Lower lobe of right lung (tissue), 2 donors: ENCODE measurements at regions not wholly inside any gene's neighbourhood (a gene's known extent, or its start where the extent isn't known, plus 50 kb on each side); places are given as distances from the start of the nearest gene placed in this dataset.
A peak's percentile ranks its signal among the peaks of the same experiment; 100 is the strongest.

Source experiments
- ATAC-seq, 2 donors: fragments of 200-7000 bp; cut with Tn5 transposase; one replicate each; pipeline ENCODE4 v1.9.1; 2020 to 2022; ENCODE audit warnings: mild to moderate bottlenecking in 2 of 2, moderate library complexity in 2 of 2
- DNase-seq: peaks from one replicate; pipeline ENCODE4 v3.0.0-alpha.2; 2020
- H3K27ac ChIP-seq: fragments of 200-600 bp; one replicate; pipeline ENCODE4 v1.8.0; 2022
- H3K27me3 ChIP-seq: fragments of 200-600 bp; one replicate; pipeline ENCODE4 v1.8.0; 2022; ENCODE audit warnings: low read depth
- H3K36me3 ChIP-seq: fragments of 200-600 bp; one replicate; pipeline ENCODE4 v1.8.0; 2022; ENCODE audit warnings: mild to moderate bottlenecking
- H3K4me1 ChIP-seq: fragments of 200-600 bp; one replicate; pipeline ENCODE4 v1.8.0; 2022
- H3K4me3 ChIP-seq: fragments of 200-600 bp; one replicate; pipeline ENCODE4 v1.8.0; 2022; ENCODE audit warnings: mild to moderate bottlenecking
- H3K9me3 ChIP-seq: fragments of 200-600 bp; one replicate; pipeline ENCODE4 v1.8.0; 2022
- CTCF ChIP-seq: fragments of 200-600 bp; IDR thresholded peaks from one replicate; pipeline ENCODE4 v1.8.0; 2022; ENCODE audit warnings: antibody characterized with exemption, mild to moderate bottlenecking
- intact Hi-C: fragments of 100-400 bp; cut with DNase I; formaldehyde crosslinking; loops from one replicate; pipeline ENCODE4 v1.11.0; 2022
- donor health status: DM: no; HTN: yes; CAD: no; lungs with severe emphysema.

DNA sequence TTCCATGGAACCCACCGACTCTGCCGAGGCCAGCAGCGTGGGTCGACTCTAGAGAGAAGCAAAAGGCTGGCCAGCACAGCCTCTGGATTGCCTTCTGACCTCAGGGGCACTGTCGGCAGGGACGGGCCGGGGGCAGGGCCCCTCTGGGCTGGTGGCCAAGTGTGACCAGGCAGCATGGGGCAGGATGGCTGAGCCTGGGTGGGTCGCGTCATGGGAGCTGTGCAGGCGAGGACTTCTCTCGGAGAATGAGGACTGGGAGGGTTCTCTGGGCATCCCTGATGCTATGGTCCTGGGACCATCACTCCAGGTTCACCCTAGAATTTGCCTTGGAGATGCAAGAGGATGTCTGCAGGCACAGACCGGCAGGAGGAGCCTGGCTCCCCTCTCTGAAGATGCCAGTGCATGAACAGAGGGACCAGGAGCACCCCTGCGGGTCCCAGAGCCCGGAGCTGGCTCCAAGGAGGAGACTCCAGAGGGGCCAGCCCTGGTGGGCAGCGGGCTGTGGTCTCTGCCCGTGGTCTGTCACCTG lies 289.2 kb downstream of the NDUFA10 start:
- DNase-seq: no peak
- ATAC-seq: peak; percentile 9 to 11
- no peak for TF ChIP-seq CTCF

DNA sequence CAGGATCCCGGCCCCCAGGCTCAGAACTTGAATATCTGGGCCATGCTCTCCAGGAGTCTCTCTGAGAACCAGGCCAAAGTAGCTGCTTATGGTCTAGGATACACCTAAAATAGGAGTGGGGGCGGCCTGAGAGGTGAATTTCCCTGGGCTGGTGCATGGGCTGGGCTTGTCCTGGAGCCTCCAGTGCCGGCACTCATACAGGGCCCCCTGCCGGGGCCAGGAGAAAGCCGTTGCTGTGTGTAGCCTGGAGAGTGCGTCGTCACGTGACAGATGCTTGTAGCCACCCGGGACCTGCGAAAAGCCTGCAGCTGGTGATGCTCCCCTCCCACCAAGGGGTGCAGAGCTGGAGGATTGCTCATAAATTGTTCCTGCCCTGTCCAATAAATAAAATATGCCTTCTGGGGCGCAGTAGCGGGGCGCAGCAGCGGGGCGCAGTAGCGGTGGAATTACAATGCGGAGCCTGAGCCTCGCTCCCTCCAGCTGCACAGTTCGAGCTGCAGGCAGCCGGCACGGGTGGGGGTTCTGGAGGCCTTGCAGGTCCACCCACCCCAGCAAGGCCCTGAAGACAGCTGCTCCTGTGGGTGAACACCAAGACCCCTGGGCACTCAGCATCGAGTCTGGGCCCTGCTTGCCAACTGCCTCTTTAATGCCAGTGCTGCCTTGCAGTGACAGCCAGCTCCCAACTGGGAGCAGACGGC lies 289.9 kb downstream of the NDUFA10 start:
- H3K27ac ChIP-seq: no peak overlapping the region
- no peaks in the 10 kb centered on the region for H3K4me1 ChIP-seq
- no peaks in the 10 kb centered on the region for H3K9me3 ChIP-seq
- H3K36me3 ChIP-seq: no peaks in the 10 kb centered on the region
- no peak overlapping the region for H3K4me3 ChIP-seq
- H3K27me3 ChIP-seq: peaks cover 3% of the 10 kb centered on the region
- ATAC-seq (peak in 1 of 2 donors; percentile 26), DNase-seq (peak; percentile 29)
- intact Hi-C loops: no loop called here
- no peak for TF ChIP-seq CTCF

More for the DNA sequence above, 289.2 kb downstream of the NDUFA10 start:
- no peak overlapping the region for H3K4me3 ChIP-seq
- intact Hi-C loops: no loop called here
- no peaks in the 10 kb centered on the region for H3K4me1 ChIP-seq
- H3K36me3 ChIP-seq: no peaks in the 10 kb centered on the region
- no peak overlapping the region for H3K27ac ChIP-seq
- no peaks in the 10 kb centered on the region for H3K9me3 ChIP-seq
- H3K27me3 ChIP-seq: peaks cover 3% of the 10 kb centered on the region

DNA sequence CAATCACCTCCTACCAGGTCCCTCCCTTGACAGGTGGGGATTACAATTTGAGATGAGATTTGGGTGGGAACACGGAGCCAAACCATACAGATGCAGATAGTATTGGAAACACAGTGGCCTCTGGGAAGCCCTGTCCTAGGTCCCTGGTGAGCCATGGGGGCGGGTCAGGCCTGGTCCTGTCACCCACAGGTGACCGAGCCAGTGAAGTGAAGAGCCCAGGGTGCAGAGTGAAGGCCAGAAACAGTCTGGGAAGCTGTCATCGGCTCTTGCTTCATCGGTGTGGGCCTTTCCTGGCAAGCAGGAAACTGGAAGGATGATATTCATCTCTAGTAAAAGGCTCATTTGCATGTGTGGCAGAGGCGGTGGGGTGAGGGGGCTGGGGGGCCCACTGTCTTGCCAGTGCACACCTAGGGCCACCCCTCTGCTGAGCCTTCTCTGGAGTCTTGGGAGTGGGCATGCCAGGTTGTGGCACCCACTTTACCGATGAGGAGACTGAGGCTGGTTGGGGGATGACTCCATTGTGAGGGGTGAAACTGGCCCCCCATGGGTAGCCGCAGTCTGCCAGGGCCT lies 290.6 kb downstream of the NDUFA10 start:
- DNase-seq: no peak
- intact Hi-C loops: no loop called here

GRCh38 chr2:239732666-239733010 lies 292.5 kb downstream of the NDUFA10 start:
- DNase-seq (no peak), ATAC-seq (no peak)
- H3K27me3 ChIP-seq: peaks cover 3% of the 10 kb centered on the region
- no peak overlapping the region for H3K4me3 ChIP-seq
- no peak overlapping the region for H3K27ac ChIP-seq
- no peaks in the 10 kb centered on the region for H3K4me1 ChIP-seq
- no peaks in the 10 kb centered on the region for H3K9me3 ChIP-seq
- TF ChIP-seq CTCF: no peak
- no peaks in the 10 kb centered on the region for H3K36me3 ChIP-seq
- intact Hi-C loops: no loop called here

More for the DNA sequence above, 290.6 kb downstream of the NDUFA10 start:
- Histone ChIP-seq H3K27me3 (peaks cover 3% of the 10 kb centered on the region), H3K36me3 (no peaks in the 10 kb centered on the region), H3K27ac (no peak overlapping the region), H3K4me3 (no peak overlapping the region), H3K4me1 (no peaks in the 10 kb centered on the region), H3K9me3 (no peaks in the 10 kb centered on the region)
- no peak for ATAC-seq
- no peak for TF ChIP-seq CTCF

DNA sequence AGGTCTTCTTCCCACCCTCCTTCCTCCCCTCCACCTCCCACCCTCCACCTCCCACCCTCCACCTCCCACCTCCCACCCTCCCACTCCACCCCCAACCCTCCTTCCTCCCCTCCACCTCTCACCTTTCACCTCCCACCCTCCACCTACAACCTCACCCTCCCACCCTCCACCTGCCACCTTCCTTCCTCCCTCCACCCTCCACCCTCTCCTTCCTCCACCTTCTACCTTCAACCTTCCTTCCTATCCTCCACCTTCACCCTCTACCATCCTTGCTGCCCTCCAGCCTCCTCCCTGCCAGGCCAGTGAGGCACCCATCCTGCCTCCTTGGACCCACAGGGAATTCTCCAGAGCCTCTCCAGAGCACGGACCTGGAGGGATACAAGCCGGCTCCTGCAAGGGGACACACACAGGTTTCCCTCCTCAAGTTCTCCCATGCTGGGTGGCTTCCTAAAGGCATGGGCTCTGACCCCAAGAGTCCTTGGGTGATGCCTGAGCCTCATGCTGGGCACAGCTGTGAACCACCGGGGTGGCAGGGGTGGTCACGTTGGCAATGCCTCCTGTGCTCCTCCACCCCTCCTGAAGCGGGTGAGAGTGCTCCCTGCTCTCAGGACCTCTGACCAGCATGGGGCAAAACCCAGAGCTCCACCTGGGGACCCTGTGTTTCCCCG lies 293.0 kb downstream of the NDUFA10 start:
- DNase-seq (no peak), ATAC-seq (no peak)
- Histone ChIP-seq H3K27ac (no peak overlapping the region), H3K4me1 (no peaks in the 10 kb centered on the region), H3K9me3 (no peaks in the 10 kb centered on the region), H3K27me3 (peaks cover 3% of the 10 kb centered on the region), H3K4me3 (no peak overlapping the region), H3K36me3 (no peaks in the 10 kb centered on the region)
- no peak for TF ChIP-seq CTCF
- intact Hi-C loops: no loop called here
